ENCODE measurements at regions not wholly inside any gene's neighbourhood (a gene's known extent, or its start where the extent isn't known, plus 50 kb on each side); places are given as distances from the start of the nearest gene placed in this dataset.
A peak's percentile ranks its signal among the peaks of the same experiment; 100 is the strongest.

DNA sequence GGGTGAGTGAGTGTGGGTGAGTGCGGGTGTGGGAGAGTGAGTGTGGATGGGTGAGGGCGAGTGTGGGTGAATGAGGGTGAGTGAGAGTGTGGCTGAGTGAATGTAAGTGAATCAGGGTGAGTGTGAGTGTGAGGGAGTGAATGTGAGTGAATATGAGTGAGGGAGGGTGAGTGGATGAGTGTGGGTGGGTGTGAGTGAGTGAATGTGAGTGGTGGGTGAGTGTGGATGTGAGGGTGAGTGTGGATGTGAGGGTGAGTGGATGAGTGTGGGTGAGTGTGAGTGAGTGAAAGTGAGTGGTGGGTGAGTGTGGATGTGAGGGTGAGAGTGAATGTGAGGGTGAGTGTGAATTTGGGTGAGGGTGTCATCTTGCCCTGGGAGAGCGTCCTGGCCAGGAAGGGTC is 67.5 kb downstream of the TRIML1 start:
- Histone ChIP-seq H3K18ac (ENCODE audit: low read depth, low read length) (no peak overlapping the region), H4K8ac (ENCODE audit: low read depth in 2 of 2, low read length in 2 of 2) (no peak overlapping the region), H3K9me3 (ENCODE audit: control insufficient read depth, insufficient read depth, low read length) (no peaks in the 10 kb centered on the region), H4K91ac (ENCODE audit: insufficient read depth, low read depth, low read length) (no peak overlapping the region), H2AK9ac (replicated peaks; ENCODE audit: low read depth, low read length, poor library complexity) (peak overlapping the region; percentile 65), H4K20me1 (ENCODE audit: insufficient read depth, low read length) (no peaks in the 10 kb centered on the region), H3K4me3 (ENCODE audit: insufficient read depth, low read depth, low read length) (no peak overlapping the region), H2BK5ac (ENCODE audit: low read depth, low read length, poor library complexity, severe bottlenecking) (peak overlapping the region; percentile 46), H3K14ac (replicated peaks; ENCODE audit: low read depth, low read length) (no peak overlapping the region), H4K5ac (ENCODE audit: low read depth, low read length) (no peak overlapping the region), H3K27ac (ENCODE audit: insufficient read depth, low read length) (no peak overlapping the region), H3K79me1 (ENCODE audit: low read depth in 1 of 2, low read length in 2 of 2) (no peaks in the 10 kb centered on the region), H2AK5ac (ENCODE audit: low read depth, low read length) (peak overlapping the region; percentile 73), H3K27me3 (ENCODE audit: control insufficient read depth, insufficient read depth, low read length) (no peaks in the 10 kb centered on the region), H3K4me1 (ENCODE audit: control insufficient read depth, insufficient read depth, low read length) (no peaks in the 10 kb centered on the region), H3K56ac (ENCODE audit: extremely low read depth, insufficient read depth, low read length) (no peak overlapping the region), H3K4me2 (ENCODE audit: low read depth, low read length) (no peak overlapping the region), H2BK15ac (ENCODE audit: low read depth, low read length) (no peak overlapping the region), H3K23ac (ENCODE audit: low read depth, low read length) (no peak overlapping the region), H2AFZ (replicated peaks; ENCODE audit: low read length, poor library complexity) (no peak overlapping the region), H3K36me3 (ENCODE audit: control insufficient read depth, insufficient read depth, low read length) (no peaks in the 10 kb centered on the region), H2BK120ac (ENCODE audit: low read depth, low read length) (no peak overlapping the region), H3K9me1 (ENCODE audit: insufficient read depth, low read length) (no peaks in the 10 kb centered on the region), H3K9ac (ENCODE audit: low read depth, low read length) (no peak overlapping the region), H2BK20ac (ENCODE audit: low read depth, low read length) (no peak overlapping the region), H3K4ac (ENCODE audit: low read depth, low read length) (no peak overlapping the region)
- in situ Hi-C loops (cut with MboI; ENCODE audit: low sequenced_read_pairs) (no loop called here), dilution Hi-C loops (cut with HindIII; ENCODE audit: low sequenced_read_pairs, unreplicated experiment) (no loop called here), intact Hi-C loops (cut with micrococcal nuclease) (no loop called here)
- CTCF ChIA-PET: no interaction called here
- ATAC-seq (ENCODE audit: low read depth) (no peak), DNase-seq (no peak)
- 71% methylated on average over 2 of the region's 3 CpGs; no CpG with 5 or more reads in 1 of the 2 experiments for WGBS, 2 experiments (ENCODE audit: extremely low coverage in 2 of 2, insufficient read length in 1 of 2)
- POLR2A ChIA-PET (ENCODE audit: unreplicated experiment): no interaction called here
- BruUV-seq (replicated peaks): no TSS peak
- no peak for TF ChIP-seq RCOR1 (IDR thresholded peaks at IDR 0.05; ENCODE audit: insufficient replicate concordance, low read length)
- no peak for TF ChIP-seq MXI1 (IDR thresholded peaks at IDR 0.05; ENCODE audit: borderline replicate concordance, low read depth, low read length)
- TF ChIP-seq FOS (IDR thresholded peaks at IDR 0.05; ENCODE audit: low read depth, low read length): no peak
- TF ChIP-seq, protein P1, sequence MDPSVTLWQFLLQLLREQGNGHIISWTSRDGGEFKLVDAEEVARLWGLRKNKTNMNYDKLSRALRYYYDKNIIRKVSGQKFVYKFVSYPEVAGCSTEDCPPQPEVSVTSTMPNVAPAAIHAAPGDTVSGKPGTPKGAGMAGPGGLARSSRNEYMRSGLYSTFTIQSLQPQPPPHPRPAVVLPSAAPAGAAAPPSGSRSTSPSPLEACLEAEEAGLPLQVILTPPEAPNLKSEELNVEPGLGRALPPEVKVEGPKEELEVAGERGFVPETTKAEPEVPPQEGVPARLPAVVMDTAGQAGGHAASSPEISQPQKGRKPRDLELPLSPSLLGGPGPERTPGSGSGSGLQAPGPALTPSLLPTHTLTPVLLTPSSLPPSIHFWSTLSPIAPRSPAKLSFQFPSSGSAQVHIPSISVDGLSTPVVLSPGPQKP (IDR thresholded peaks at IDR 0.05; ENCODE audit: borderline replicate concordance, low read depth, low read length): no peak
- TF ChIP-seq POLR2A (IDR thresholded peaks at IDR 0.05; ENCODE audit: low read depth, low read length): no peak
- TF ChIP-seq MAZ (IDR thresholded peaks at IDR 0.05; ENCODE audit: borderline replicate concordance, low read depth, low read length): no peak
- TF ChIP-seq BHLHE40 (IDR thresholded peaks at IDR 0.05; ENCODE audit: low read depth, low read length): no peak
- TF ChIP-seq, protein P2, sequence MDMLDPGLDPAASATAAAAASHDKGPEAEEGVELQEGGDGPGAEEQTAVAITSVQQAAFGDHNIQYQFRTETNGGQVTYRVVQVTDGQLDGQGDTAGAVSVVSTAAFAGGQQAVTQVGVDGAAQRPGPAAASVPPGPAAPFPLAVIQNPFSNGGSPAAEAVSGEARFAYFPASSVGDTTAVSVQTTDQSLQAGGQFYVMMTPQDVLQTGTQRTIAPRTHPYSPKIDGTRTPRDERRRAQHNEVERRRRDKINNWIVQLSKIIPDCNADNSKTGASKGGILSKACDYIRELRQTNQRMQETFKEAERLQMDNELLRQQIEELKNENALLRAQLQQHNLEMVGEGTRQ (IDR thresholded peaks at IDR 0.05; ENCODE audit: low read depth, low read length): no peak
- TF ChIP-seq CEBPB (IDR thresholded peaks at IDR 0.05; ENCODE audit: low read depth, low read length): no peak
- no peak for TF ChIP-seq RFX5 (IDR thresholded peaks at IDR 0.05; ENCODE audit: low read depth, low read length)
- no peak for TF ChIP-seq SMC3 (IDR thresholded peaks at IDR 0.05; ENCODE audit: low read depth, low read length)
- TF ChIP-seq NFE2L2 (IDR thresholded peaks at IDR 0.05; ENCODE audit: low read depth, low read length): no peak

Measured in IMR-90 (cell line).